GM13977 (cell line): ENCODE measurements at regions not wholly inside any gene's neighbourhood (a gene's known extent, or its start where the extent isn't known, plus 50 kb on each side); places are given as distances from the start of the nearest gene placed in this dataset.

Experiments
- DNase-seq: peaks from one replicate; pipeline ENCODE4 v3.0.0; 2012; ENCODE audit warnings: low spot score
- CTCF ChIP-seq: IDR thresholded peaks from 2 replicates; pipeline ENCODE4 v1.5.1; 2012; ENCODE audit warnings: mild to moderate bottlenecking, control low read depth; ENCODE audit not compliant: insufficient read depth; ENCODE audit errors: extremely low read depth, missing control alignments
- in situ Hi-C: fragments of 300-500 bp; cut with MboI; formaldehyde crosslinking; loops from one replicate; pipeline ENCODE4 v1.12.0; 2022; ENCODE audit warnings: low sequenced_read_pairs, low pct_unique_long_range_greater_than_20kb, mixed read lengths, inconsistent platforms; ENCODE audit not compliant: unreplicated experiment

- TF ChIP-seq CTCF, result no peak
- no peak for DNase-seq
- in situ Hi-C loops, result no loop called here
Observed at GRCh38 chr5:93327605-93328004, 253.4 kb downstream of the NR2F1-AS1 start.

- no peak for TF ChIP-seq CTCF
- in situ Hi-C loops, result no loop called here
- no peak for DNase-seq
Observed at GRCh38 chr5:93325946-93326345, 255.1 kb downstream of the NR2F1-AS1 start.

GRCh38 chr5:93322974-93323860 is 257.8 kb downstream of the NR2F1-AS1 start:
- no peak for TF ChIP-seq CTCF
- DNase-seq, result no peak
- in situ Hi-C loops, result no loop called here

- in situ Hi-C loops, result no loop called here
- TF ChIP-seq CTCF, result no peak
- DNase-seq, result no peak
Observed at GRCh38 chr5:93320920-93321445, 260.0 kb downstream of the NR2F1-AS1 start.

- in situ Hi-C loops, result no loop called here
- TF ChIP-seq CTCF, result no peak
- no peak for DNase-seq
Observed at GRCh38 chr5:93313672-93314071, 267.3 kb downstream of the NR2F1-AS1 start.

- in situ Hi-C loops, result no loop called here
- no peak for TF ChIP-seq CTCF
- no peak for DNase-seq
Observed at GRCh38 chr5:93311881-93312280, 269.1 kb downstream of the NR2F1-AS1 start.
